Activated T-cell treated with anti-CD3 and anti-CD28 coated beads for 4 hours (primary cell): ENCODE measurements at regions not wholly inside any gene's neighbourhood (a gene's known extent, or its start where the extent isn't known, plus 50 kb on each side); places are given as distances from the start of the nearest gene placed in this dataset.
"Not testable (repeated sequence)": the region's sequence is repeated elsewhere in the genome, so short reads cannot be mapped to it uniquely, and the experiment has no call there.

Source experiments
- DNase-seq: peaks from one replicate; pipeline ENCODE4 v3.0.0-alpha.2; 2020

- no peak for DNase-seq
Observed at GRCh38 chr13:104979281-104980030, 1556.0 kb downstream of the EFNB2 start.

GRCh38 chr13:104976986-104977385 is 1558.5 kb downstream of the EFNB2 start:
- no peak for DNase-seq

- no peak for DNase-seq
Observed at GRCh38 chr13:104975272-104975671, 1560.2 kb downstream of the EFNB2 start.

GRCh38 chr13:104968876-104969275 is 1566.6 kb downstream of the EFNB2 start:
- no peak for DNase-seq

- no peak for DNase-seq
Observed at GRCh38 chr13:104967836-104968630, 1567.4 kb downstream of the EFNB2 start.

- no peak for DNase-seq
Observed at GRCh38 chr13:104967376-104967775, 1568.1 kb downstream of the EFNB2 start.

- DNase-seq, result no peak
Observed at GRCh38 chr13:104962411-104962810, 1573.1 kb downstream of the EFNB2 start.

GRCh38 chr13:104961246-104961645 is 1574.2 kb downstream of the EFNB2 start:
- no peak for DNase-seq

- no peak for DNase-seq
Observed at GRCh38 chr13:104954210-104954609, 1581.3 kb downstream of the EFNB2 start.

- no peak for DNase-seq
Observed at GRCh38 chr13:104953588-104953987, 1581.9 kb downstream of the EFNB2 start.

GRCh38 chr13:104949840-104950740 is 1585.4 kb downstream of the EFNB2 start:
- no peak for DNase-seq

GRCh38 chr13:104944176-104944575 is 1591.3 kb downstream of the EFNB2 start:
- no peak for DNase-seq

- no peak for DNase-seq
Observed at GRCh38 chr13:104943331-104943730, 1592.1 kb downstream of the EFNB2 start.

- DNase-seq, result no peak
Observed at GRCh38 chr13:104937881-104938280, 1597.6 kb downstream of the EFNB2 start.

- no peak for DNase-seq
Observed at GRCh38 chr13:104936304-104936703, 1599.2 kb downstream of the EFNB2 start.

- not testable (repeated sequence) for DNase-seq
Observed at GRCh38 chr13:104920513-104920912, 1614.9 kb downstream of the EFNB2 start.

- no peak for DNase-seq
Observed at GRCh38 chr13:104920091-104920490, 1615.4 kb downstream of the EFNB2 start.

- DNase-seq, result no peak
Observed at GRCh38 chr13:104900191-104900817, 1635.2 kb downstream of the EFNB2 start.

GRCh38 chr13:104898484-104898883 is 1637.0 kb downstream of the EFNB2 start:
- no peak for DNase-seq

- DNase-seq, result no peak
Observed at GRCh38 chr13:104895521-104895920, 1639.9 kb downstream of the EFNB2 start.

- no peak for DNase-seq
Observed at GRCh38 chr13:104875038-104875754, 1660.3 kb downstream of the EFNB2 start.

GRCh38 chr13:104872153-104872552 is 1663.3 kb downstream of the EFNB2 start:
- DNase-seq, result no peak
